NCI-H1417 (cell line): ENCODE measurements at regions not wholly inside any gene's neighbourhood (a gene's known extent, or its start where the extent isn't known, plus 50 kb on each side); places are given as distances from the start of the nearest gene placed in this dataset.
"Not testable (repeated sequence)": the region's sequence is repeated elsewhere in the genome, so short reads cannot be mapped to it uniquely, and the experiment has no call there.

Experiments
- DNase-seq, 3 experiments: peaks; one replicate each; lab custom pipeline; 2025; lab: John Stamatoyannopoulos, UW

- DNase-seq = no peak
Observed at GRCh38 chr12:126447346-126447745, 1382.1 kb downstream of the AACS start.

DNA sequence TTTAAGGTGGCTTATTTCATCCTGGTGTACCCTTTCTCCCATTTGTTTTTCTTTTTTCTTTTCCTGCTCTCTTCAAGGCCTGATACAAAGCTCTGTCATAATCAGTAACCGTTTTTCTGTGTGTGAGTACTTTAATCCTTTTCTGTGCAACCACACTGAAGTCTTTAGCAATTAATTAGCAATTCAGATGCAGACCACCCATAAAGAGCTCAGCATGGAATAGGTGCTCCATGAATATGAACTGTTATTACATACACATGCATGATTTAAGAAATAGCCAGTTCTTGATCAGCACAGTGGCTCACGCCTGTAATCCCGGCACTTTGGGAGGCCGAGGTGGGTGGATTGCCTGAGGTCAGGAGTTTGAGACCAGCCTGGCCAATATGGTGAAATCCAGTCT, 1386.6 kb downstream of the AACS start:
- no peak for DNase-seq

GRCh38 chr12:126452686-126453085, 1387.5 kb downstream of the AACS start:
- DNase-seq = not testable (repeated sequence)

- DNase-seq = no peak
Observed at GRCh38 chr12:126454581-126454980, 1389.3 kb downstream of the AACS start.

DNA sequence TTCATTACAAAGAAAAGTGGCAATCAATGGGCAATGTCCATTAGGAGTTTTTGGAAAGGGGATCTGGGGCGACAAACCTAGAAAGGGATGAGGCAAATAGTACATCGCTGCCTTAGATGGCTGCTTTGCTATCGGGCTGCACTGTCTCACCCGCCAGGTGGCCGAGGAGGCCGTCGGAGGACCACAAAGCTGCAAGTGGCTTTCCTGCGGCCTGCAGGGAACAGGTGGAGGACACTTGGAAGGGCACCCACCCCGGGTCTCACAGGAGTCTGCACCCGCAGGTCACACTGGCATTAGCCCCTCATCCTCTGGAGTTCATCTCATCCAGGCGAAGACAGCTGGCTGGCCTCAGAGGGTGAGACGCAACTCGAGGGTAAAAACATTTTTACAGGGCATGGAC, 1392.5 kb downstream of the AACS start:
- DNase-seq = no peak

GRCh38 chr12:126464153-126464552, 1398.9 kb downstream of the AACS start:
- DNase-seq = no peak

DNA sequence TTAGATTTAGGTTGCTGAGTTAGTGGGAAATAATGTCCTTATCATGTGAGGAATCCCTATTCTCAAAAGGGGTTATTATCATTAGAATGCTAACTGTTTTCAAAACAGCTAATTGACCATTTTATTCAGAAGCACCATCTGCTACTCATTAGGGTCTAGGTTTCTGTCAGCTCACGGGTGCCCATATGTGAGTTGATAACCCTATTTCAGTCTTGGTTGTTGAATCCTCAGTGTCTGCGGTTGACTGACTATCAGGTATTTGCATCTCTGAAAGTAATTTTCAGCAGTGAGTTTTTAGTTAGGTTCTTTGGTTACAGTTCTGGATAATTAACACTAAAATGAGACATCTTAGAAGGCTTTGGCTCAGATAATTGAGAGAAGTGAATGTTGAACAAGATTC, 1404.0 kb downstream of the AACS start:
- no peak for DNase-seq

DNA sequence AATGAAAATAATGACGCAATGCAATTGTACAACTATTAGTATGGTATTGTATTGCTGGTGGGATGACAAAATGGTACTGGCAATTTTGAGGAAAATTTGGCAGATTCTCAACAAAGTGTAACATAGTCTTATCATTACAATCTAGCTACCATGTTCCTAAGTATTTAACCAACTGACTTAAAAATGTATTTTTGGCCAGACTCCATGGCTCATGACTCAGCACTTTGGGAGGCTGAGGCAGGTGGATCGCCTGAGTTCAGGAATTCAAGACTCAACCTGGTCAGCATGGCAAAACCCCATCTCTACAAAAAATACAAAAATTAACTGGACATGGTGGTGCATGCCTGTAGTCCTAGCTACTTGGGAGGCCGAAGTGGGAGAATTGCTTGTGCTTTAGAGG, 1409.5 kb downstream of the AACS start:
- DNase-seq = no peak

- no peak for DNase-seq
Observed at GRCh38 chr12:126480451-126480850, 1415.2 kb downstream of the AACS start.

- no peak for DNase-seq
Observed at GRCh38 chr12:126481688-126482087, 1416.5 kb downstream of the AACS start.

DNA sequence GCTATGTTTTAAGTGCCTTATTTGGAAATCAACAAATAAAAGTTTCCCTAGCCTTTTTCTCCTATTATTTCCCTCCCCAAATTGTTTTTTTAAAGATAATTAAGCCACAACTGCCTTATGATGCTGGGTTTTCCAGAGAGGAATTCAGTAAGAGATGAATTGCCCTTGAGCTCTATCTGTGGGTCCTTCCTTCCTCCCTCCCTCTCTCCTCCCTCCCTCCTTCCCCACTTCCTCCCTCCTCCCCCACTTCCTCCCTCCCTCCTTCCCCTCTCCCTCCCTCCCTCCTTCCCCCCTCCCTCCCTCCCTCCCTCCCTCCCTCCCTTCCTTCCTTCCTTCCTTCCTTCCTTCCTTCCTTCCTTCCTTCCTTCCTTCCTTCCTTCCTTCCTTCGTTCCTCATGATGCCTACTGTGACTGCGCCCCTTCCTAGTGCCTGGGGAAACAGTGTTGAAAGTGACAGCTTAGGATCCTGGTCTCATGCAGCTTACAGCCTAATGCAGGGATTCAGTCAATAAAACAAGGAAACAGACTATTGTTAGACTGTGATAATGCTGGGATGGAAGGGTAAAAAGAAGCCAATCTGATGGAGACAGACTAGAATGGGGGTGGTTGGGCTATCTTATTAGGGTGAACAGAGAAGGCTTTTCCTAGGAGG, 1417.1 kb downstream of the AACS start:
- DNase-seq = no peak

GRCh38 chr12:126483145-126484068, 1418.2 kb downstream of the AACS start:
- no peak for DNase-seq

GRCh38 chr12:126487431-126487980, 1422.3 kb downstream of the AACS start:
- no peak for DNase-seq

- no peak for DNase-seq
Observed at GRCh38 chr12:126488806-126489205, 1423.6 kb downstream of the AACS start.

DNA sequence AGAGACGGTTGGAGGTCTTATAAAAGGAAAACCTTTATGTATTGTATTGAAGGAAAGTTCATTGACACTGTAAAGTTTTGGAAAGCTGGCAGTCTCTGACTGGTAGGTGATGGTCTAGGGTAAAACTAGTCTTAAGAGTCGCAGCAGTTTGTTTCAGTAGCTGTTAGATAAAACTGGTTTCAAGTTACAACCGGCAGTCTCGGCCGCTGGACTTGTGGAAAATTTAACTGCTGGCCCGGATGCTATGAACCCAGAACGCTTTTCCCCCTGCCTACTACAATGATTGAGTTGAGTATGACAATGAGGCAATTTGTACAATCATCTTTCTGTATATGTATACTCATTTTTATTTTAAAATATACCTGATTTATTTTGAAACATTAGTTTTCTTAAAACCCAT, 1426.9 kb downstream of the AACS start:
- DNase-seq = no peak

- DNase-seq = no peak
Observed at GRCh38 chr12:126493366-126494108, 1428.3 kb downstream of the AACS start.

DNA sequence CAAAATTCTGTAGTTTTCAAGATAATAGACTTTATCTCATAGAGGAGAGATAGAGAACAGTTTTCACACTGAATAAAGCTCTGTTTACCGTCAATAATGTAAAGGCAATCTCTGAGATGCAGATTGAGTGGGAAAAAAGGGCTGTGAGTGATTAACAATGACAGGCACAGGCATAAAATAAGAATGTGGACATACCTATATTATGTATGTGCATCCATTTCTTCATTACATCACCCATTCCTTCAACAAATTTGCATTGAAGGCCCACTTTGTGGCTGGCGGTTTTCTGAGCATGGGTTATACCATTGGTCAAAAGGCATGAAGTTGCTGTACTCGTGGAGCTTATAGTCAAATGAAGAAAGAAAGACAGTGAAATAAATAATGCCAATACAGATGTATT, 1431.0 kb downstream of the AACS start:
- no peak for DNase-seq

- no peak for DNase-seq
Observed at GRCh38 chr12:126506426-126507182, 1441.4 kb downstream of the AACS start.

GRCh38 chr12:126507231-126507630, 1442.0 kb downstream of the AACS start:
- no peak for DNase-seq

DNA sequence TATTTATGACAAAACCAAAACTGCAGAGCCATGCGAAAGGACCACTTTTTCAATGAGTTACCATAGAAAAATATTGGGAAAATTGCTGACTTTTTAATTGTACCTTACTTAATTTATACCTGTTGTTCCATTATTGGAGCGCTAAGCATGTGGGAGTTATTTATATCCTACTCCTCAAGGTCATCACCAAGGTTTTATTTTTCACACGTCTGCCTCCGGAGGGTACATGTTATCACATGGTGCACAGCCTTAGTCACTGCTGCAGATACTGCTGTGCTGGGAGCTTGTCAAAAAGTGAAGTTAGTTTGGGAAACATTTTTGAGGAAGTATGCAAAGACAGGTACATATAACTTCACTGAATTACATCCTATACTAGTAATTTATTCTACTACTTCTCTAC, 1444.3 kb downstream of the AACS start:
- DNase-seq = no peak

- no peak for DNase-seq
Observed at GRCh38 chr12:126510630-126511029, 1445.4 kb downstream of the AACS start.
